Fibroblast of skin of left biceps (primary cell): ENCODE measurements at regions not wholly inside any gene's neighbourhood (a gene's known extent, or its start where the extent isn't known, plus 50 kb on each side); places are given as distances from the start of the nearest gene placed in this dataset.
"Not testable (repeated sequence)": the region's sequence is repeated elsewhere in the genome, so short reads cannot be mapped to it uniquely, and the experiment has no call there.

Experiments
- DNase-seq, 2 experiments: peaks; one replicate each; pipeline ENCODE4 v3.0.0-alpha.2; 2013; ENCODE audit warnings: low read depth in 2 of 2

DNA sequence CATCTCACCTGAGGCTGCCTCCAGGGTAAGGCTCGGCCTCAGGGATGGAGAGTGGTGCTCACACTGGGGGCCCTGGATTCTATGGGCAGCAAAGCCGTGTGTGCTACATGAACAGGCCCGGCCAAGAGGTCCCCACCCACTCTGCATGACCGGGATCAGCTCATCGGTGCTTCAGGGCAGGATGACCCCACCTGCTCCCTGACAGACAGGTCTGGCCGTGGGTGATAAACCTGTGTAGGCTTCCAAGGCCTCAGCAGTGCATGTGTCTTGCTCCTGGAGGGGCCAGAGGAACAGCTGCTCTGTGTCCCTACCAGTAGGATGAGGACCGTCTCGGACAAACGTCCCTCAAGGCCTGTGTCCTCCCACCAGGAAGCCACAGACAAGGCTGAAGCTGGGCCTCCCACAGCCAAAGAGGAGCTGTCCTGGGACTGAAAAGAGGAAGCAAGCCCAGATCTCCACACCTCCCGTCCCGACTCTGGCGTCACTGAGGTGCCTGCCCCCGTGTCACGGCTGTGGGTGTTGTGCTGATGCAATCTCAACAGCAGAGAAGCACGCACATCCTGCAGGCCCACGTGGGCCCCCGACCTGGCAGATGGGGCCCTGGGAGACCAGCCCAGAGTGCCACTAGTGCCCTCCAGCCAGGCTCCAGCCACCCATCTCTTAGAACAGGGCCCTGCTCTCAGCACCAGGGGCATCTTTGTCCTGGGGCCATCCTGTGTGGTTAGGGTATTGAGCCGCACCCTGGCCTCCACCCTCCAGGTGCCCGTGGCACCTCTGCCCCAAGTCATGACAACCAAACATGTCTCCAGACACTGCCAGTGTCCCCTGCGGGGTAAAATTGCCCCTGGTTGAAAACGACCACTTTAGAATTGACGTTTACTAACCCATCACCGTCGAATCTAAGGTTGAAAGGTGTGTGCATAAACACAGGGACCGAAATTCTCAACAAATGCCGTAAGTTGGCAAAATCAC is 5455.9 kb upstream of the TPTE start:
- DNase-seq = not testable (repeated sequence)

GRCh38 chr21:5066682-5067251 is 5454.6 kb upstream of the TPTE start:
- not testable (repeated sequence) for DNase-seq

DNA sequence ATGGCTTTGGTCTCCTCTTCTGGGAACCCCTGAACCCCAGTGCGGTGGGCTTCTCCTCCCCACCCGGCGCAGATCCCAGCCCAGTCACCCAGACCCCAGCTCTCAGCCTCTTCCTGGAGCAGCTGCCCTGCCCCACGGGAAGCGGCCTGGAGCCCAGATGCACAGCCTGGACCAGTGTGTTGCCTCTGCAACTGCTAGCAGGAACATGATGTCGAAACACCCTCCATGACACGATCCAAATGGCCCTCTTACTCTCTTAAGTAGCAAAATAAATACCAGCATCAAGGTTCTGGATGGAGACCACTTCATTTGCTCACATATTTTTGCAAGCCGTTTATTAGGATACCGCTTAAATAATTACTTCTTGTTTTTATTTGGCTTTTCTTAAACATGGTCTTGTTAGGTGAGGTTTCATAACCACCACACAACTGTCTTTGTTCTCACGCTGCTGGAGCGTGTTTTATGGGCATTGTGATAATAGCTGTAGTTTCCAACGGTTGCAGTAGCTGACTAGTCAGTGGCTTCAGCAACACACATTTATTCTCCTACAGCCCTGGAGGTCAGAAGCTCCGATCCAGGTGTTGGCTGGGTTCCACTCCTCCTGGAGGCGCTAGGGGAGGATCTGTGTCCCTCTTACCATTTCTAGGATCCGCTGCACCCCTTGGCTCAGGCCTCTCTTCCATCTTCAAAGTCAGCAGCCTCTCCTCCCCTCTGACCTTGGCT is 5453.9 kb upstream of the TPTE start:
- not testable (repeated sequence) for DNase-seq

GRCh38 chr21:5068649-5069048 is 5452.7 kb upstream of the TPTE start:
- not testable (repeated sequence) for DNase-seq

DNA sequence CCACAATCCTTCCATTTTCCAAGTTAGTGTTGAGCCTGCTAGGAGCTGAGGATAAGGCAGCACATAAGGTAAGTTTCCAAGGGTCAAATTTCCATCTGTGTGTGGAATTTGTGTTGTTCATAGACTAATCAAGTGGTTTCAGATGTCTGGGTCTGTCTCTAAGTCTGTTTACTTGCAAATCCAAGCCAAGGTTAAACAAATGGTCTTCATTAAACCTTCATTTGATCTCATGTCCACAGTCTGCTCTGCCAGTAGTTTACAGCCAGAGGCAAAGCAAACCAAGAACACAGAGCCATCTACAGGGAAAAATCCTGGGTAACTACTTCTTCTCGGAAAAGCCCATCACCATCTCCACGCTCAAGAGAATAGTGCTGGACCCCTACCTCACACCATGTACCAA is 5450.2 kb upstream of the TPTE start:
- DNase-seq = not testable (repeated sequence)

- not testable (repeated sequence) for DNase-seq
Observed at GRCh38 chr21:5076854-5077253, 5444.5 kb upstream of the TPTE start.

DNA sequence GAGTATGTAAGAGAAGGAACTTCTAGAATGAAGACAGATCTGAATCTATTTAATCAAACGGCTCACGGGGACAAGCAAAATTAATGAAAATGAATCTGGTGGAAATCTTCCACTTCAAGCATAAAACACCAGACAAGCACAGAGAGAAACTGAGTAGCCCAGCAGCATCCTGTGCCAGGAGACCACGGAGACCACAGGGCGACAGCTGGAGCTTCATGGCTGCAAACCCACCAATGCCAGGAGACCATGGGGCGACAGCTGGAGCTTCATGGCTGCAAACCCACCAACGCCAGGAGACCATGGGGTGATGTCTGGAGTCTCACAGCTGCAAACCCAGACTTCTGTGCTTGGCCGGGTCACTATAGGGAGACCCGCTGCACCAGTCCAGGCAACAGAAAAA is 5442.0 kb upstream of the TPTE start:
- not testable (repeated sequence) for DNase-seq

DNA sequence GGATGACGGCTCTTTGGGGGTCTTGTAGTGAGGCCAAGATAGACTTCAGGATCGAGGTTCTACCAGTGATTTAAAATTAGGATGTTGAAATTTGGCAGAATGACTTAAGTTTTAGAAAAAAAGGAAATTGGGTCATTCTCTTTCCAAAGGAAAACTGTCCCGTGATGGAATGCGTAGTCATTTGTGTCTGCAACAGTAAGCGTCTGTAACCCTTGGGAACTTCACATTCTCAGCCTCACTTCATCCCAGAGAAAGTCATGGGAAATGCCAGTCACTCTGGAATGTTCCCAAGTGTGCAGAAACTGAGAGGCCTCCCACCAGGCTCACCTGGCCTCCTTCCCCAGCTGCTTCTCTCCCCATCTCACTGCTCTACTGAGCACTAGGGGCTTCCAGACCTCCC is 5441.4 kb upstream of the TPTE start:
- DNase-seq = not testable (repeated sequence)

- not testable (repeated sequence) for DNase-seq
Observed at GRCh38 chr21:5084246-5084645, 5437.1 kb upstream of the TPTE start.

DNA sequence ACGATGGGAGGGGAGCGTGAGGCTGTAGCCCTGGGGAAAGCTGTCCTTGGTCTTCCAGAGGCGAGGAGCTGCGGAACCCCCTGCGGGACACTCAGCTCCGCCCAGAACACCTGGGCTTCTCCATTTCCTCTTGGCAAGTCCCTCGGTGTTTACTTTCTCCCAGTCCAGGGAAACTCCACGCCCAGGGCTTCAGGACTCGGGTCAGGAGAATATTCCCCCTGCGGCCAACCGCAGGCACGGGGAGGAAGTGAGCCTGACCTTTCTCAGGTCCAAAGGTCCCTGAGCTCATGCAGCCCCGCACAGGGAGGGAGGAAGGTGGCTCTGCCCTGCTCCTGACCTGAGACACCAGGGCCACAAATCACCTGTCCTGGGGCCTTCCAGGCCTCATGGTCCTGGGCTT is 5435.9 kb upstream of the TPTE start:
- DNase-seq = not testable (repeated sequence)

- DNase-seq = not testable (repeated sequence)
Observed at GRCh38 chr21:5086416-5086815, 5435.0 kb upstream of the TPTE start.

- DNase-seq = not testable (repeated sequence)
Observed at GRCh38 chr21:5088820-5089219, 5432.6 kb upstream of the TPTE start.

- DNase-seq = not testable (repeated sequence)
Observed at GRCh38 chr21:5089399-5090089, 5431.8 kb upstream of the TPTE start.

DNA sequence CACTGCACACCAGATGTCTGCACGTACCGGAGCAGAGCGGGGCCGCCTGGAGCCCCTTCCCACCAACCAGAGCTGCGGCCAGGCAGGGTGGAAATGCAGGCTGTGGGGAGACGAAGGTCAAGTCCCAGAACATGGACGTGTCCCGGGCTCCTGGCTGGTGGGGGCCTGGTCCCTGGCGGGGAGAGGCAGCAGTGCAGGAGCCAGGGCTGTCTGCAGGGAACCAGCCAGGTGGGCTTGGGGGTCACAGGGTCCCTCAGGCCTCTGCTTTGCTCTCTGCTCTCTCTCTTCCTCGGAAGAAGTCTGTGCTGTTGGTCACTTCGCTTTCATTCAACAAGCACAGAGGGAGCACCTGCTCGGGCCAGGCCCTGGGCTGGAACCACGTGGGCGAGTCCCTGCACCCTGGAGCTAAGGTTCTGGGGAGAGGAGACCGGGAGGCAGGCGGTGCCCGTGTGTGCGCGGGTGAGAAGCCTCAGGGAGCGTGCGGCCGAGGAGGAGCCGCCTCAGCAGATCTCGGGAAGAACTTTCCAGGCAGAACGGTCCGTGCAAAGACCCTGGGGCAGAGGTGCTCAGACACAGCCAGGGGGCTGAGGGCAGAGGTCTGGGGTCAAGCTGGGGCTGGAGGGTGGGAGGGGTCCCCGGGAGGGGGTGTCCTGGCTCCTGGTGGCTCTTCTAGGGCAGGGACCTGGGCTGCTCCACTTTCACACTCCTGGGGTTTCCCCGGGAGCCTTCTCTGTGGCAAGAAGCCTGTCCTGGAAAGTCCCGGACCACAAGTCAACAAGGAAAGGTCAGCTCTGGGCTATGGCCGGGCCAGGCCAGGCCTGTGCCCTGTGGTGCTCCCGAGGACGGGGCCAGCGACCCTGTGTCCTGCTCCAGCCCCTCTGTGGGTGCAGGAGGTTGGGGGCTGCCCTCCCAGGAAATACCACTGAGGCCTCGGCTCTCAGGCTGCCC is 5431.0 kb upstream of the TPTE start:
- not testable (repeated sequence) for DNase-seq

DNA sequence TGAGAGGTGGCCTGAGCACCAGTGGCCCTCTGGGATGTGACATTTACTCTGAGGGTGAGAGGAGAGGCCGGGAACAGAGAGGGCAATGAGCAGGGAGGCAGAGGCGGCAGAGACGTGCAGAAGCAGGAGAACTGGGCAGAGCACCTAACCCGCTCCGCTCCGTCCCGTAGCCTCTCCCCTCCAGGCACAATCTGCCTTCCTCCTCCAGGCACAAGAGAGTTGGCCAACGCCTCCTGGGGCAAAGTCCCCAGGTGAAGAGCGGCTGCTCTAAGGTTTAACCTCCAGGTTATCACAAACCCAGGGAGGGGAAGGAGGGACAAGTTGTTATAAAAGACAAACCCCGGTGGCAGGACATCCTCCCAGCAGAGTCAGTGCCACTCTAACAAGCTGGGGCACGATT is 5430.1 kb upstream of the TPTE start:
- DNase-seq = not testable (repeated sequence)

- not testable (repeated sequence) for DNase-seq
Observed at GRCh38 chr21:5095628-5096027, 5425.8 kb upstream of the TPTE start.

DNA sequence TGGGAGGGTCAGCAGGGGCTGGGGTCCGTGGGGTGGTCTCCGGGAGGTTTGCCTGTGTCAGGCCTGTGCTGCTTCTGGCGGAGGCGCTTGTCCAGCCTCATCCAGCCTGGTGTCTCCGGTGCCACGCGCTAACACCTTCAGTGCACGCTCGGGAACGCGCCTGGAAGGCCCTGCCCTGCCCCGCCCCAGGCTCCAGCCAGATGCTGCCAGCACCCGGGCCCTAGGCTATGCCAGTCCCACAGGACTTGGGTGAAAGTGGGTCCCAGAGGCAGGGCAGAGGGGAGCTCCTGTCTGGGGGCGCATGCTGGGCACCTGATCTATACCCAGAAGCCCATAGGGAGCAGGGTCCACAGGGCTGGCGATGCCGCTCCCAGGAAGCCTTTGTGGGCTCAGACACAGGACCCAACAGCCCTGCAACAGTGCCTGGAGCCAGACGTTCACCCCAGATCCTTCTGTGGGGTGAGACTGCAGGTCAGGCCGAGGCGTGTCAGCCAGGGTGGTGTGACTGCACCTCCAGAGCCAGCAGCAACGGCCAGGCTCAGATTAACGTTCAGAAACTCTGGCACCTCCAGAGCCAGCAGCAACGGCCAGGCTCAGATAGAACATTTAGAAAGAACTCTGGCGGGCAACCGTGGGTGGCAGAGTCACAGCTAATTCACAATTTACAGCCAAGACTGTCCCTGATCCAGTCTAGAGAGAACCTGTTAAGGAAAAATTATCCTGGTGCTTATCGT is 5423.2 kb upstream of the TPTE start:
- not testable (repeated sequence) for DNase-seq

DNA sequence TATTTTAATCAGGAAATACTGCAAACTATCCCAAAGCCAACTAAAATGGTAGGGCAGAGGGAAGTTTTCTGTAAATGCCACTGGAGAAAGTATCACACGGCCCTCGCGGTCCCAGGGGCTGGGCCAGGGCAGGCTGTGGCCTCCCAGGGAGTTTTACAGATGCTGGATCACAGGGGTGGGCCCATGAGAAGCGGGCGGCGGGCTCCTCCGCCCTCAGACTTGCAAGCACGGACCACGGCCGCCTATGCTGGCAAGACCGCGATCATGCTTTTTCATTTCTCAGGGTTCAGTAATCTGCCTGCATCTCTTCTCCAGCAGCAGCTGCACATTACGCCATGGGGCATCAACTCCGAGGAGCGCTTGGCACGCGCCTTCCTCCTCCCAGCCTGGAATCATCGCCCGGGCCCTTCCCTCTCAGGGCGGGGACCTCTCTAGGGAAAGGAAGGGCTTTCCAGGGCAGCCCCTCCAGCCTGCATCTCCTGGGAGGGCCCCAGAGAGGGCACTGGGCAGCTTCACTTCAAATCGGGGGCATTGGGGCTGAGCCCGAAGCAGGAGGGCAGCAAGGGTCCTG is 5420.7 kb upstream of the TPTE start:
- not testable (repeated sequence) for DNase-seq

DNA sequence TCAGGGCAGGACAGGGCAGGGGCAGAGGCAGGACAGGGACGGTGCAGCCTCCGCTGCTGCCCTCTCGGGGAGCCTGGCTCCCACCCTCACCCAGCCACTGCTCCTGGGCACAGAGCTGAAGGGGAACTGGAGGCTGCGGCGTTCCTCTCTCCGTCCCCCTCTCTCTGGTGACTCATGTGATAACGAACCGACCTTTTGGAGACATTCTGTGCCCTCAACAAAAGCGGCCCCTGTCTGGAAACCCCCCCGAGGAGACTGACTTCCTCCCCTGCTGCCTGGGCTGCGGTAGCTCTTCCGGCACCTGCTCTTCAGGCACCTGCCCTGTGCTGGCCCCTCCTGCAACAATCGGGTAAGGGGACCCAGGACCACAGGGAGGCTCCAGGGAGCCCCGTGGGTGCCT is 5419.6 kb upstream of the TPTE start:
- not testable (repeated sequence) for DNase-seq
